Activated CD4-positive, CD25-positive, alpha-beta regulatory T cell (primary cell): ENCODE measurements at regions not wholly inside any gene's neighbourhood (a gene's known extent, or its start where the extent isn't known, plus 50 kb on each side); places are given as distances from the start of the nearest gene placed in this dataset.
A peak's percentile ranks its signal among the peaks of the same experiment; 100 is the strongest.

Experiments
- DNase-seq, 4 experiments: peaks; one replicate each; lab custom pipeline; 2025; lab: John Stamatoyannopoulos, UW

DNA sequence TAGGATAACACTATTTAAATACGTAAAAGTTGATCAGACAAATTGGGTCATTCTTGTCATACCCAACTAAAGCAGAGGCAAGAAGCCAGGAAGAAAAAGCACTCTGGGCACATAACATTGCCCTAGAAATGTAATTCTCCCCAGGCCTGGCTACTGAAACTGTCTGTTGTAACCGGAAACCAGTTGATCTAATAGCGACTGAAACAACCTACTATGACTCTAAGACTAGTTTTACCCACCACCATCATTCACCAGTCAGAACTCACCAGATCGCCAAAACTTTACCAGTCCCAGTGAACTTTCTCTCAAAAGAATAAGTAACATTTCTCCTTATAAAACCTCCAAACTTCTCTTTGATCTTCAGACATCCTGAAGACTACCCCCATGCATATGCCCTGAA, 99.3 kb upstream of the WWC1 start:
- DNase-seq: no peak

DNA sequence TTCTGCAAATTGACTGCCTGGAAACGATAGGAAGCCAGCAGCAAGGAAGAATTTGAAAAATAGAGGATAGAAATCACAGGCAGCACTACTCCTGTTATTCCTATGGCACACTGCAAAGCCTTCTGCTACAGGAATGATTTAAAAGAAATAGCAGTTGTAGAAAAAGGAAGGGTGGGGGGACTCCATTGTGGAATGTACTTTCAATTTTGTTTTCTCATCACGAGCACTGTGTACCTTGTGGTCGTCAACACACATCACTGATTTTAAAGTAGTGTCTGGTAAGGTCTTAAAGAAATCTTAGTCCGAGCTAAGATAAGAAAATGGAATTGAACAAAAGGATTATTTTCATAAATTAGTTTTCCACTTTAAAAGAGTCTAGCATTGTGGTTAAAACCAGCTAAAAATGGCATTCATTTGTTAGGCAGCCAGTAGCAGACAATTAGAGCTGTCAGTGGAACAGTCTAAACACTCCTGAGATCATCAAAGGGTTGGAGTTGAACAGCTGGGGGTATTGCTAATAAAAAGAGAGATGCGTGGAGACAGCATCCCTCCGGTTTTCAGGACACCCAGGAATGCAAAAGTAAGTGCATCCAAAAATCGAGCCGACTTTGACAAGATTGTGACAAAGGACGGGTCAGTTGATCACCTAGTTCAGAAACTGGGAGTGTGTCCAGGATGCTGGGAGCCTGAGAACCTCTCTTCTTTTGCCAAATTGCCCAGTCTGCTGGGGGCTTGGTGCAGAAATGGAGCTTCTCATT, 97.8 kb upstream of the WWC1 start:
- DNase-seq: no peak

DNA sequence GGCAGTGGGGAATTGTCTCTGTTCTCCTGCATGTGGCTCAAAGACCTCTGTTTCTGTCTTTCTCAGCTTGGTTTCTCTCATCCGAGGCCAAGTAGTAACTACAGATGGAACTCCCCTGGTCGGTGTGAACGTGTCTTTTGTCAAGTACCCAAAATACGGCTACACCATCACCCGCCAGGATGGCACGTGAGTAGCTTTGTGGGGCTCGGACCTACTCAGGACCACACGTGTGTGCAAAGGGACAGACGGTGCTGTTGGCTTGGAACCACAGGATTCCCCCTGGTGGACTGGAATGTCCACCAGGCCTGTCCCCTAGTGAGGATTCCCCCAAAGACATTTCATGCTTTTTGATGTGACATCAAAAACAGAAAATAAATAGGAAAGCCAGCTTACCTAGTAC, 96.3 kb upstream of the WWC1 start:
- no peak for DNase-seq

DNA sequence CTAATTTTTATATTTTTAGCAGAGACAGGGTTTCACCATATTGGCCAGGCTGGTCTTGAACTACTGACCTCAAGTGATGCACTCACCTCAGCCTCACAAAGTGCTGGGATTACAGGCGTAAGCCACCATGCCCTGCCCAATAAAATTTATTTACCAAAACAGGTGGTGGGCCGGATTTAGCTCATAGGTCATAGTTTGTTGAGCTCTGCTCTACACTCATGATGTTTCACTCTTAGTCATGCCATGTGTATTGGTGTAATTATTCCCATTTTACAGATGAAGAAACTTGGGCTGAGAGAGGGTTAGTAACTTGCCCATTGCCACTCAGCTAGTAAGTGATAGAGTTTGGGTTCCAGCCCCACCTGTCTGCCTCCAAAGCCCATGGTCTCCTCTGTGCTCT, 93.1 kb upstream of the WWC1 start:
- no peak for DNase-seq

DNA sequence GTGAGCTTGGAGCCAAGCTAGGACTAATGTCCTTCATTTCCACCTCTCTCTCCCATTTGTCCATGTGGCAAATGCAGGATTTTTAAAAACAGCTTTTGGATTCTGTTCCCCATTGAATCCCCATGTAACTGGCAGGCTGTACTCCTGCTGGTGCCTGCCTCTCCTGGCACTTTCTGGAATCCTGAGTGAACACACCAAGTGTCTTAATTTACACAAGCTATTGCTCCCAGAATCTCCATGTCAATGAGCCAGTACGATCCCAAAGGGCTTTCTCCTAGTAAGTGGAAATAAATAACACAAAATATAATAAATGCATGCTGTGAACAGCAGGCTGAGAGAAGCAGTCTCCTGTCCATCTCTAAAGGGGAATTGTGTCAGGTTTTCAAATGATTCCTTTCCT, 88.4 kb upstream of the WWC1 start:
- DNase-seq: no peak

DNA sequence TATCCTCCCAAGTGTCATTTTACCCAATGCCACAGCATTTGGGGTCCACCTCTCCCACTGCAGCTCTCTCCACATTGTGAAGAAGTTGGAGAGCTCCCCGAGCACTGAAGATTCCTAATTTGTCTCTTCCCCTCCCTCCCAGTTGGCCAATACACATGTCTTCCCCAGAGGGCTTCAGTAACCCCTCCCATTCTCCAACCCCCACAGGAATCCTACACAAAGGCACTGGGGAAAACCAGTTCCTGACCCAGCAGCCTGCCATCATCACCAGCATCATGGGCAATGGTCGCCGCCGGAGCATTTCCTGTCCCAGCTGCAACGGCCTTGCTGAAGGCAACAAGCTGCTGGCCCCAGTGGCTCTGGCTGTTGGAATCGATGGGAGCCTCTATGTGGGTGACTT, 87.3 kb upstream of the WWC1 start:
- DNase-seq: no peak

DNA sequence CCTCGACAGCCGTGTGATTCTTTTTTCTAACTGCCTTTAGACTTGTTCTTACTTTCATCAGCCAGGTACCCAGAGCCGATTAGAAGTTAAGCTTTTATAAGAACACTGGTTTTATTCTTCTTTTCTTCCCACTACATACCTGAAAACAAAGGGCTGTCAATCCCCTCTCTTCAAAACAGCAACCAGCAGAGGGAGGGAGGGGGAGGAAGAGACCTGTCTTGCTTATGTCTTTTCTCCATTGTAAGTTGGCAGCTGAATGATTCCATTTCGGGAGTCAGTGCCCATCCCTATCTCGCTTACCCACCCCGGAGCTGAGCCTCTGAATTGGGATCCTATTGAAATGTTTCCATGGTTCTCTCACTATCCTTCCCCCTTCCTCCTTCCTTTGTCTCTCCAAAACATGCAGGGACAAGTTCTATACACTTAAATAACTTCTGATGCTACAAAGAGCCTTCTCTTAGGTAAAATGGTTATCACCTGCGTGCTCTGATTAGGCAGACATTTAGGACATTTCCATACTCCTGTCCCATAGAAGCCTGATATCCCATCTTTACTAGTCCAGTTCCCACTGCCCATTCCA, 83.9 kb upstream of the WWC1 start:
- DNase-seq: no peak

DNA sequence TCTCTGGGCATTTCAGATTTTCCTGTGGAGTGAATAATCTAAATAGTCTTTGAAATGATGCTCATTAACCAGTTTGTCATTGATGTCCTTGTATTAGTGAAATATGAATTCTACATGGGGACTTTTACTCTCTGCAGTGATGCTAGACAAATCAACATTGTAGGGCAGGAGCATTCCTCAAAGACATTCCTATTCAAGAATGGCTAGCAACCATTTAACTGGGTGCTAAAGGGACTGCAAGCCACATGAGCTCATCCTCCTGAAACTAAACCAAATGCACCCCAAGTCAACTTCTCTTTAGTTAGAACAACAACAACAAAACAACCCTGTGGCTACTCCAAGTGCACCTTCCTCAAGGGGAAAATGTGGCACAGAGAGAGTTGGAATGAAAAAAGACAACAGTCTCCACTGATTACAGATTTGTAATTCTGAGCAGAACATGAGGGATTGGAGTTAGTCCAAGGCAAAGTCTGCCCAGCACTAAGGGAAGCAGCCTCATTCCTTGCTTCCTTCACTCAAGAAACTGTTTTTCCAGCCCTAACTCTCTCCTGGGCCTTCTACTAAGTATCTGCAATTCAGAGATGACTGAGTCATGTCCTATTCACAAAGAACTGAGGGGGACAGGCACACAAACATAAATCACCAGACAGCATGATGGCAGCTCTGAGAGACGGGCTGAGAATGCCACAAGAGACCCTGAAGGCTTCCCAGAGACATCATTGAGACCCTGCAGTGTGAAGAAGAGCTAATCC, 82.0 kb upstream of the WWC1 start:
- DNase-seq: no peak

DNA sequence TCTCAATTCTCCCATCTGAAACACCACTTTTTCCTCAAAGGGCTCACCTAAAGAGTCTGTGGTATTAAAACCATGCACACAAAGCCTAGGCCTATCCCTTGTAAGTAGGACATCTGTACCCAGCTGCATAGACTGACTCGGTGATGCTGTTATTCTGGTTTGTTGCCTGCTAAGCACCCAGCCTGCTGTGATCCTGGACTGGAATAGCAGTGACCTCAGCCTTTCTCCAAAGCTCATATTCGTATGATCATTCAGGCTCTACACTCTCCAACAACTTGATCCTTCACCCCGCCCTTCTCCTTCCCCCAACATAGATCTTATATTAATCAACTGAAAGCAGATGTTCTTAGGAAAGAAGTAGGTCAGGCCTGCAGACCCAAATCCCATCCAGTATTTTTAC, 81.4 kb upstream of the WWC1 start:
- no peak for DNase-seq

DNA sequence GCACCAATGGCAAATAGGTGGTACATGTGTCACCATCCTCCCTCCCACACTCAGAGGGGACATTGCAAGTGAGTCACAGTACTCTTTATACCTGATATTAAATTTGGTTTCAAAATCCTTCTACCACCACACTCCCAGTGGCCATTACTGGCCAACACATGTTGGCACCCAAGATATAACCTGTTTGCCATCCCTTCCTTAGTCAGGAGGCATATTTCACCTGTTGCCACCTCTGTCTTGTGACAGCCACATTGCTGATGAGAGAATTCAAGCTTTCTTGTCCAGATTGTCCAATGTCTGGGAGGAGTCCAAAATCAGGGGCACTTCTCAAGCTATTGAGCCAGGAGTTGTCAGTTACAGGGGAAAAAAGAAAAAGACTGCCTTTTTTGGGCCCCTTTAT, 80.2 kb upstream of the WWC1 start:
- no peak for DNase-seq

DNA sequence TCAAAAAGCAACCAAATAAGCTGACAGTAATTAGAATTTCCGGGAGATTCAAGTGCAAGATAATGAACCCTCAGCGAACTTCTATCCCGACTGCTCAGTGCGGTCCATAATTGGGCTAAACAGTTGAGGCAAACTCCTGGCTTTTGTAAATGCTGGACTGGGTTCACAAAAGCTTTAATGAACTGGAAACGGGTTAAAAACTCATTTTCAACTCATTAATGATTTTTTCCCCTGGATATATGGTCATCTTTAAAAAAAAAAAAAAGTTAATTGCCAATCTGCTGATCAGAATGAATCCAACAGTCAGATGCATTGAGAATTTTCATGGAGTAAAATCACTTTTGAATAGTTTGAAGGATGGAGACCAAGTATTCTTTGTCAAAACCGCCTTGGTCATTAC, 79.5 kb upstream of the WWC1 start:
- no peak for DNase-seq

DNA sequence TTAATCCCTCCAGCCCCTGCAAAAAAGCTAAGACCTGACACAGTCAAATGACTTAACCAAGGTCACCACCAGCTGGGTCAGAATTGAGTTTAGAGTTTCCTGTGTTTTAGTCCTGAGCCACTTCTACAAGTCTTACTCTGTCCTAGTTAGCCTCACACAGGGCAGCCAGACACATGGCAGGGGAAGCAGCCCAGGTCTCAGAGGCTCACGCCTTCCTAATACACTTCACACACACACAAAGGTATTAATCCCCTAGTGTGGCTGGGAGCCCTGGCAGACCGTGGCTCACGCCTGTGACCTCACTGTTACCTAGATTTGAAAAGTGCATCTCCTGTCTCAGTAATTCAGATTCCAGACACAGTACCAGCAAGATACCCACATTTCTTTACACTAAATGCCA, 77.4 kb upstream of the WWC1 start:
- no peak for DNase-seq

DNA sequence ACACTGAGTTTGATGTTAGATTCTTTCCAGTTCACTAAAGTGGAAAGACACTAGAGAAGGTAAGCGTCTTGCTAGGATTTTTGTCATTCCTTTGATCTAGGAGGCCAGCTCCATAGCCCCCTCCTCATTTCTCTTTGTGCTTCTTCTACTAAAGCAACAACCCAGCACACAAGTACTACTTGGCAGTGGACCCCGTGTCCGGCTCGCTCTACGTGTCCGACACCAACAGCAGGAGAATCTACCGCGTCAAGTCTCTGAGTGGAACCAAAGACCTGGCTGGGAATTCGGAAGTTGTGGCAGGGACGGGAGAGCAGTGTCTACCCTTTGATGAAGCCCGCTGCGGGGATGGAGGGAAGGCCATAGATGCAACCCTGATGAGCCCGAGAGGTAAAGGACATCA, 76.6 kb upstream of the WWC1 start:
- DNase-seq: no peak

DNA sequence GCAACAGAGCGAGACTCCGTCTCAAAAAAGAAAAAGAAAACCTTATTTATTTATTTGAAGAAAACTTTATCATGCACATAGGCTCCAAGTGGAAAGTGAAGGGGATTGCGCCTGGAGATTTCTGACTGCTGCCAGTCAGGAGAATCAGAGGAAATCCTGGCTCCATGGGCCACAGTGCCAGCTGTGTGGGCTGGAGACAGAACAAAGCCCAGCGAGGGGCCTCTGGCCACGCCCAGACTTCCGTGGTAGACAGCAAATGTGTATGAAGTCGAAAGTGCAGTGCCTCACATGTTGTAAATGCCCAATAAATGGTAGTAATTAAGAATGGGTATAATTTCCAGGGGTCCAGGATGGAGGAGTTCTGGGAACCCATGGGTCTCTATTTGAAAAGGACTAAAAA, 75.8 kb upstream of the WWC1 start:
- no peak for DNase-seq

DNA sequence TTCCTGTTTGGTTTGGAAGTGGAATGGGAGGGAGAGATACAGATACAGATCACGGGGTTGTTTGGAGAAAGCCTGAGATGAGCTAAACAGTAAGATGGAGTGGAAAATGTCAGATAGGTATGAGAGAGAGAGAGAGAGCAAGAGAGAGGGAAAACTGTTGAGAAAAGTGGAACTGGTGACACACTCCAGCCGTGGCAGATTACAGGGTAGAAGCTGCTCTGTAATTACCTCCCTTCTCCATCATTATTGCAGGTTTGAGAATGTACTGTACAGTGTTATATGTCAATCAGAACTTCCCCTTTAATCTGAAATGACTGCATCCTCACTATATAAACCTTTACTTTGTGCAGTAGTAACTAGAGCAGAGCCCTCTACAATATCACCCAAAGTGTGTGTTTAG, 74.5 kb upstream of the WWC1 start:
- no peak for DNase-seq

DNA sequence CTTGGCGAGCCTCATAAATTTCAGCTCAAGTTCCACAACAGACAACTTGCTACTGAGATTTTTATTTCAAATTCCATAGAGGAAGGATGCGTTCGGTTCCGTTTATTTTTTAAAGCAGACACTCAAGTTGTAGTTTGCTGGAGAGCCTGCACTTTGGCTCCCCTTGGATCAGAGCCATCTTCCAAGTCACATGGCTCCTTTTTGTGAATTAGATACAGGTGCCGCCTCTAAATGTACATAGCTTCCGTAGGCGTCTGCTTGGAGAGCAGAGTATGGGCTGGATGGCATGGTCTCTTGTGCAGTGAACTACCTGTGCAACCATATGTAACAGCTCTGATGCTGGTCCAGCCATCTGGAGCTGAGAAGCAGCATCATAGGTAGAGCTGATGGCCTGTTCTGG, 73.9 kb upstream of the WWC1 start:
- no peak for DNase-seq

DNA sequence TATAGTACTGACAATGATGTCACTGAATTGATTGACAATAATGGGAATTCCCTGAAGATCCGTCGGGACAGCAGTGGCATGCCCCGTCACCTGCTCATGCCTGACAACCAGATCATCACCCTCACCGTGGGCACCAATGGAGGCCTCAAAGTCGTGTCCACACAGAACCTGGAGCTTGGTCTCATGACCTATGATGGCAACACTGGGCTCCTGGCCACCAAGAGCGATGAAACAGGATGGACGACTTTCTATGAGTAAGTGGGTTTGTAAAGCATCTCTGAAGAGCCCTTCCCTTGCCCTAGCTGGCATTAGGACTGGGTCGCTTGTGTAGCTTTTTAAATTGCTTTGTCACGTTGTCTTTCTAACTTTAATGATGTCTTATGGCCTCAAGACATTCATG, 72.7 kb upstream of the WWC1 start:
- DNase-seq: no peak

DNA sequence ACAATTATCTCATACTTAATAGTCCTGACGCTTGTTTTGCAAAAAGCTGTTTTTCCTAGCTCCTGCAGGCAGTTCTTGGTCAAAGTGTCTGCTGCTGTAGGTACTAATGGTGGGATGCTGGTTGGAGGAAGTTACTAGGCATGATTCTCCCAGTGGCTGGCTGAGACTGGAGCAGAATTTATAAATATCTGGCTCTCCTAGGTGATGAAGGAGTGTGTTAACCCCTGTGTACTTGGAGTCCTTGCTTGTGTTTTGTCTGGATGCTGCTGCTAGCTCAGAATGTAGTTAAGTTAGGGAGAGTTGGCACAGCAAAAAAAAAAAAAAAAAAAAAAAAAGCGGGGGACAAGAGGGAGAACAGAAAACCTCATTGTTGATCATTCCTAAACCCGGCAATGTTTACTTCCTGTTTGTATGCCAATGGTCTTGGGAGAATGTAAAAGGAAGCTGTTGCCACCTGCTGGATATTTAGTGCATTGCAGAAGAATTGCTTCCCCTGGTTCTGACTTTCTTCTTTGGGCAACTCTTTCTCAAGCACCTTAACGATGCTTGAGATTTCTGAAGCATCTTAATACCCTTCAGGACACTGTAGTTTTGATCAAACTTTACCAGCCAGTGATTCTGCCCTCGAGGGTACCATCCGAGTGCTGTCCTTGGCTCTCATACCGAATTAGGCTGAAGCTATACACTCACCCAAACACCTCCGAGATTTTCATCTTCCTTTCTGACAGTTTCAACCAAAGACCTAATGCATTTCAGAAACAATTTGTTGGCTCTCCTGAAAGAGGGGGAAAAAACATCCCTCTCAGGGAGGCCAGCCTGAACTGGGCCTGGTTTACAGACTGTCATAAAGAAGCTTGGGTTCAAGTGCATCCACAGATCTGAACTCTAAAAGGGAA, 71.7 kb upstream of the WWC1 start:
- peak in 1 of 4 experiments; percentile 1 for DNase-seq

DNA sequence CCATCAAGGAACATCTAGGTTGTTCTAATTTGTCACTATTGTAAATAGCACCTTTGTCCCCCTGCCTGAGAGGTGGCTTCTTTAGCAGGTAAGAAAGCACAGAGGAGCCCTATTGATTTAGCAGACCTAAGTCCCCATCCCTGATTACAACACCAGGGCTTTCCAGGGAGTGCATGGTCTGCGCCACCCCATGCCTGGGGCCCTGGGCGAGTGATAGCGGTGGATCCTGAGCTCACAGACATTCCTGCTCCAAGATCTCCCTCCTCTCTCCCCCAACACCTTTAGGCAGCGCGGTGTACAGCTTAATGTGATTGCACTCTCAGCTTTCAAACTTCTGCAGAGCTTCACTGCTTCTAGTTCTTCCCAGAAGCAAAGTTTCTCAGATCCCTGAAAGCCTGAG, 67.4 kb upstream of the WWC1 start:
- no peak for DNase-seq

DNA sequence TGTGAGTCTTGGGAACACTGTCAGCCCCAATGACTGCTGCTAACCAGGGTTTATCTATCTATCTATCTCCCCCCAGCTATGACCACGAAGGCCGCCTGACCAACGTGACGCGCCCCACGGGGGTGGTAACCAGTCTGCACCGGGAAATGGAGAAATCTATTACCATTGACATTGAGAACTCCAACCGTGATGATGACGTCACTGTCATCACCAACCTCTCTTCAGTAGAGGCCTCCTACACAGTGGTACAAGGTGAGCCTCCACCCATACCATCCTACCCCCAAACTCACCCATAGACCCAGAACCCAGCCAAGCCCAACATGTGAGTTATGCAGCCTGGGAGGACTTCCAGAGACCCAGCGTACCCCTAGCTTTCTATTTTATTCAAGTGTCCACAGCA, 65.4 kb upstream of the WWC1 start:
- DNase-seq: no peak

DNA sequence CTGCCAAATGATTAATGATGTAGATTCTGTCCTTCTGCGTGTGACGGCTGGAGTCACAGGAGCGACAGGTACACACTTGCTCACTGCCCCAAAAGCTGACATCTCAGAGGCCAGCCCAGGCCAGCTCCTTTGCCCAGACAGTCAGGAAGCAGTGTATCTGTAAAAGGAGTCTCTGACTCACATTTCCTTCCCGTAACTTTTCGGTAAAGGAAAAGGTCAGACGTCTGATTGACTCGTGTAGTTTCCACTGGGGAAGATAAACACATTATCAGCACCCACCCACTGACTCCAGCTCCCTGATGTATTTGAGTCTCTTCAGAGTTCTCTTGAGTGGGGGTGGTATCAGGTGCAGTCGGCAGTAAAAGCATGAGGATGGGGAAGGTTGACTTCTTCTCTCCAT, 64.4 kb upstream of the WWC1 start:
- no peak for DNase-seq

DNA sequence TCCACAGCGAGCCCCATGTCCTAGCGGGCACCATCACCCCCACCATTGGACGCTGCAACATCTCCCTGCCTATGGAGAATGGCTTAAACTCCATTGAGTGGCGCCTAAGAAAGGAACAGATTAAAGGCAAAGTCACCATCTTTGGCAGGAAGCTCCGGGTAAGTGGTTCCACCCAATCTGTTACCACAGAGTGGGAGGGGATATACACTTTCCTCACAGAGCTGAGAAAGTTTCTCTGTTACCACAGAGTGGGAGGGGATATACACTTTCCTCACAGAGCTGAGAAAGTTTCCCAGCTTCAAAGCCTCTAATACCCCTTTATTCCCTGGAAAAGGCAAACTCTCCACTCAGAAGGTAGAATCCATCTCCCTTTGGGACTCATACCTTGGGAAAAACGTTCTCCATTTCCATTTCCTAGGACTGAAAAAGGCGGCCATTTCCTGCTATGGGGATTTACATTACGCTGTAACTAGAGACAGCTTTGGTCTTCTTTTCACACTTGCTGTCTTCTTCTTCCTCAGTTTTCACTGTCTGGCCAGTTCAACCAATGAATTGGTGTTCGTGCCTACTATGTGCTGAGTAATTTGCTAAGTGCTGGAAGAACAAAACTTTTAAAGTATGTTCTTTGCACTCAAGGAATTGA, 63.4 kb upstream of the WWC1 start:
- DNase-seq: no peak
